GM19193 (cell line): ENCODE measurements at regions not wholly inside any gene's neighbourhood (a gene's known extent, or its start where the extent isn't known, plus 50 kb on each side); places are given as distances from the start of the nearest gene placed in this dataset.

Experiments used
- POLR2A ChIP-seq: IDR thresholded peaks from 4 replicates; pipeline ENCODE4 v1.6.1; 2011; ENCODE audit not compliant: insufficient read depth, insufficient read length; ENCODE audit errors: extremely low read depth

DNA sequence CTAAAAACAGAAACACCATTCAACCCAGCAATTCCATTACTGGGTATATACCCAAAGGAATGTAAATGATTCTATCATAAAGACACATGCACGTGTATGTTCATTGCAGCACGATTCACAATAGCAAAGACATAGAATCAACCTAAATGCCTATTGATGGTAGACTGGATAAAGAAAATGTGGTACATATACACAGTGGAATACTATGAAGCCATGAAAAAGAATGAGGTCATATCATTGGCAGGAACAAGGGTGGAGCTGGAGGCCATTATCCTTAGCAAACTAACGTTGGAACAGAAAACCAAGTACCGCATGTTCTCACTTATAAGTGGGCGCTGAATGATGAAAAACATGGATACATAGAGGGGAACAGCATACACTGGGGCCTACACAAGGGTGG lies 77.2 kb upstream of the MYOCD start:
- TF ChIP-seq POLR2A: no peak

DNA sequence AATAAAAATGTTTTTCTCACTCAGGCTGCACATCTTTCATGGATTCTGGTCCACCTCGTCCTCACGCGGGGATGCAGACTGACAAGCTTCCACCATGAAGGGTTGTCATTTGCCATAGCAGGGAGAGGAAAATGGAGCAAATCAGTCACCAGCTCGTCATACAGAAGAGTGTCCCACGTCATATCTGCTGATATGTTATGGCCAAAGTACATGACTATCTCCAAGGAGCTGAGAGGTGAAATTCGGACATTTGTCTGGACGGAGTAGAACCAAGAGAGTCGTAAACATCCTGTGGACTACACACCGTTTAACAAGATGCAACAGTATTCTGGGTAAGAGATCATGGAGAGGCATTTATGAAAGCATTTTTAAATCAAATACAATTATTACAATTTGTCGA lies 75.3 kb upstream of the MYOCD start:
- TF ChIP-seq POLR2A: no peak

DNA sequence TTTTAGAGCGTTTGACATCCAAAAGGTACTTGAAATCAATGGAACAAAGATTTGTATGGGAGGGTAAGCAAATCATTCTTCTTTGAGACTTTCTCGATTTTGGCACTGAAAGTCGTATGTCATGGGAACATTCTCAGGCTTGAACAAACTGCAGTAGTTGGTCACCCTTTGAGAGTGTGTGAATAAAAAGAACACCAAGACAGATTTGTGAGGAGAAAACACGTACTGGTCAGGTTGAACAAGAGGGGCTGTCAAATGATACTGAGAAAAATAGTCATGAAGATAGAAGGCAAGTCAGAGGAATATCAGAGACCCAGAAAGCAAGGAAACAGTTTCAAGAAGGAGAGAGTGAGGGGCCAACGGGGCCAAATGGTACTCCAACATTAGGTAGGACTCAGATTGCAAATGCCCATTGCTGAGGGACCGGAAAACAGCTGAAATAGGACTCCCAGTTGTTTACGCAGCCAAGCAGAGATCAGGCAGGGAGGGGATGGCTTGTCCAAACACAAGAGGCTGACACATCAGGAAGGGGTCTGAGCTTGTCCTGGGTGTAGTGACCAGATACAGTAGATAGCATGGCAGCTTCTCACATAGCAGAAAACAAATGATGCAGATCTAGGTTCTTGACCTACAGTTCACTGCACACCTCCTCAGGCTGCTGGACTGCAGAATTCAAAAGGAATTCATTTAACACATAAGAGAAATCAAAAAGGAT lies 74.5 kb upstream of the MYOCD start:
- TF ChIP-seq POLR2A: no peak

DNA sequence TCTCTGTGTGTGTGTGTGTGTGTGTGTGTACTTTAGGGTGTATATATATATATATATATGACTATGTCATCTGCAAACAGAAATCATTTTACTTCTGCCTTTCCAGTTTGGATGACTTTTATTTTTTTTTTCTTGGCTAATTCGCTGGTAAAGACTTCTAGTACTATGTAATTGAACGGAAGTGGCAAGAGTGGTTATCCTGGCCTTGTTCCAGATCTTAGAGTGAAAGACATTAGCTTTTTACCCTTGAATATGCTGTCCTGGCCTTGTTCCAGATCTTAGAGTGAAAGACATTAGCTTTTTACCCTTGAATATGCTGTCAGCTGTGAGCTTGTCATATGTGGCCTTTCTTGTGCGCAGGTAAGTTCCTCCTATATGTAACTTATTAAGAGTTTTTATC lies 72.7 kb upstream of the MYOCD start:
- no peak for TF ChIP-seq POLR2A

DNA sequence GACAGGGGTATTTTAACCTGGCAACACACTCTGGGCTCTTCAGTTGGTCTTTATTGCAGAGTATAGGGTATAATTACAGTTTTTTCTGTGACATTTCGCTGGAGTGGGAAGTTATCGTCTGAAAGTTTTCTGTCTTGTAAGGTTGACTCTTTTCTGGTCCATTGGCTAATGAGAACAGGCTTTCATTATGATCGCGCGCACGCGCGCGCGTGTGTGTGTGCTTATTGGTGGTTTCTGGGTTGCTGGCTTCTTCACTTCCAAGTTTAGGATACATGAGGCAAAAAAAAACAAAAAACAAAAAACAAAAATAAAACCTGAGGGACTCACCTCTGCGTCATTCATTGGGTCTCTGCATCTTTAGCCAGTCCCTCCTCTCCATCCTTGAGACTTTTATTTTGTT lies 68.7 kb upstream of the MYOCD start:
- TF ChIP-seq POLR2A: no peak

DNA sequence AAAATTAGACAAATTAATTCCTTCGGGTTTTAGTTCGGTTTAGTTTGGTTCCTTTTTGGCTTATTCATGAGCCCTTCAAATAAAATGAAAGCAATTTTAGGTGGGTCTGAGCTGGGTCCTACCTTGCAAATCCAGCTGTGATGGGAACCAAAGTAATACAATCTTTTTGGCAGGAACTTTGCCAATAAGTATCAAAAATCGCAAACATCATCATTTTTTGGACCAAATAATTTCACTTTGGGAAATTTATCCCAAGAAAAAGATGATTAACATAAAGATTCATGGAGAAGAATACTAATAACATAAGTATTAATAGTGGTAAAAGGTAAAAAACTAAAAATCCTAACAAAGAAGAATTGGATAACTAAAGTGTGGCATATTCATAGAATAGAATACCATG lies 67.8 kb upstream of the MYOCD start:
- no peak for TF ChIP-seq POLR2A

DNA sequence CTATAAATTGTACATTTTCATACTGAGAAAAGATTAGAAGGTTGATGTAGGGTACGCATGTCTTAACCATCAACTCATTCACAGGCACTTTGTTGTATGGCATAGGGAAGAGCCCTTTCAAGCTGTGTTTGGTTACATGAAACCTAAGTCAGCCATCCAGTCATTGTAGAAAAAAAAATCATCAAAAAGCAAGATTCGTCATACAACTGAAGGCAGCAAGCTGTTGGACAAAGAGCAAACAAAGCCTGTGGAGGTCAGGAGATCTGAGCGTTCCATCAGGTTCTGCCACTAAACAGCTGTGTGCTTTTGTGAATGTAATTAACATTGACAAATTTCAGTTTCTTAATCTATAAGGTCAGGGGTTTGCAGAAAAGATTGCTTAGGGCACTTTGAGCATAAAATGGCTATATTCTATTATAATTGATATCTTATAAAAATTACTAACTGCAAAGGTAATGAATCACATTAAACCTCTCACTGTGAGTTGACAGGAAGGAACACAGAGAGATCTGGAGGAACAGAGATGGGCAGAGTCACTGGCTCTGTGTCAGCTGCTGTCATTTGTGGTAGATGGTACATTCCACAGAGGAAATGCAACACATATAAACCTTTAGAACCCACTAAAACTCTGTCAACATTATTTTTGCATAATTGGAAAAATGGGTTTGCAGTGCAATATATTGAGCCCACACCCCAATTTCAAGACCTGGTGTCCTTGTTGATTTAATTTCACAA lies 66.3 kb upstream of the MYOCD start:
- no peak for TF ChIP-seq POLR2A

DNA sequence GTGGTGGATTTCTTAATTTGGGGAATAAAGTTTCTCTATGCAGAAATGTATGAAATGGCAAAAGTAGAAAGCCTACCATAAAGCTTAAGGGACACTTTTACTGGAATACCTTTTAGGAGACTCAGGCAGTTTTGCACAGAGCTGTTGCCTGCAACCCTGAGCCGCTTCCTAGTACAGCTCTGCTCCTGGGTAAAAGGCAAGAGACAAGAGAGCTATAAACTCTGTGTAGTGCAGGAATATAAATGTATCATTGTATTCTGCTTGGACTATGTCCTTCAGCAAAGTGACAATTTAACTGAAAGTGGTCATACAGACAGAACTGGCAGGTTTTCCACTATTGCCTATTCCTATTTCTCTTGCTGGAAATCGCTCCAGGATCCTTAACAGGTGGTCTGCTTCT lies 65.3 kb upstream of the MYOCD start:
- no peak for TF ChIP-seq POLR2A

DNA sequence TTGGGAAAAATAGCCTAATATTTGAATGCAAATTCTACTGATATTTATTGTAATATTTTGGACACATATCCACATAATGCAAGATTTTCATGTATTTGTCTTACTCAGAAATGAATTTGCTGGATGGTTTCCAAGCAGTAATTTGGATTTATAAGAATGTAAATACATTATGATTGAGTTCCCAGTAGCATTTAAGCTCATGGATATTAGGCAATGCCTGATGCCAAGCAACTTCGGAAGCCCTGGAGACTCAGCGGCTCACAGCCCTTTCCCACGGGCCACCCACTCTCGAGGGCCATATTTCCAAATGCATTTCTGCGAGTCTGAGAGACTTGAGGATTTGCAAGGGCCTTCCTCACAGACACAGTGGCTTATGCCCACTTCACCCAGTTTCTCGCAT lies 62.1 kb upstream of the MYOCD start:
- no peak for TF ChIP-seq POLR2A

DNA sequence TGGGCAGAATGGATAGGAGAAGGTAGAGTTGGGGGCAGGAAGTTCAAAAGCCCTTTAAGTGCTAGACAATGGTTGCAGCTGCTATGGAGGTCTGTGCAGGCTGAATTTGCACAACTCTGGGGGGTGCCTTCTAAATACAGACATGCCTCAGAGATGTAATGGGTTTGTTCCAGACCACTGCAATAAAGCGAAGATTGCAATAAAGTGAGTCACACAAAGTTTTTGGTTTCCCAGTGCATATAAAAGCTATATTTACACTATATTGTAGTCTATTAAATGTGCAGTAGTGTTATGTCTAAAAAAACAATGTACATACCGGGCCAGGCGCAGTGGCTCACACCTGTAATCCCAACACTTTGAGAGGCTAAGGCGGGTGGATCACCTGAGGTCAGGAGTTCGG lies 60.5 kb upstream of the MYOCD start:
- TF ChIP-seq POLR2A: no peak

DNA sequence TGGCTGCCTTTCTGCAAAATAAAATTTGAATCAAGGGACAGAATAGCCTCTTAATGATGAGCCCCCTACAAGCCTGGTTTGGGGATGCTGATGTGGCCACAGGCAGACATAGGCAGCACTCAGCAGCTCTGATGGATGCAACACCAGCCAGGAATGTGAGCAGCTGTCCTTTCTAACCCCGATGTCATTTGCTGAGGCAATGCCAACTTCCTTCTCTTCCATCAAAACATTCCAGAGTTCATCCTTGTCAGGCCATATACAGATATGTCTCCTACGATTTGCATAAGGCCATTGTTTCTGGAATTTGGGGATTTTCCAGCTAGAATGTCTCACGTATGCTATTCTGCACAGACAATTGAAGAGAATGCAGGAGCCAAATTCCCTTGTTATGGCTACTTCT lies 52.1 kb upstream of the MYOCD start:
- no peak for TF ChIP-seq POLR2A
